ENCODE measurements at regions not wholly inside any gene's neighbourhood (a gene's known extent, or its start where the extent isn't known, plus 50 kb on each side); places are given as distances from the start of the nearest gene placed in this dataset.
"Not testable (repeated sequence)": the region's sequence is repeated elsewhere in the genome, so short reads cannot be mapped to it uniquely, and the experiment has no call there.

DNA sequence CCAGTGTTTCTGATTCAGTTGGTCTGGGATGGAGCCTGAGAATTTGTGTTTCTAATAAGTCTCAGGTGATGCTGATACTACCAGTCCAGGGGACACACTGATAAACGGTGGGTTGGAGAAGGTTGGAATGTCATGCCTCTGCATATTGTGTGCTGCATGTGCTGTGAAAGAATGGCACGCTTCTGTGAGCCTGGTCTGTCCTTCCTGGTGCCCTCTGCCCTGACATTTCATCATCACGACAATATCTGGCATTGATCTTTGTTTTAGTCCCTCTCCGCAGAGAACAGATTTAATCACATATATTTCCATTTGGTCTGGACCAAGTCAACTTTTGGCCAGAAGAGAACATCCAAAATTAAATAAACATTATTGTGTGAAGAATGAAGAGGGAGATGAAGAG, 207.0 kb downstream of the BCL2L11 start:
- H3K27me3 ChIP-seq; H3K27ac ChIP-seq; H3K4me3 ChIP-seq; intact Hi-C loops (cut with DNase I); DNase-seq; H3K36me3 ChIP-seq; H3K4me1 ChIP-seq; H3K9me3 ChIP-seq: not testable (repeated sequence)
- WGBS, 2 donors, result no CpG with 5 or more reads among the region's 4 CpGs

GRCh38 chr2:111329309-111329708, 208.6 kb downstream of the BCL2L11 start:
- H3K27me3 ChIP-seq; DNase-seq; H3K27ac ChIP-seq; H3K36me3 ChIP-seq; intact Hi-C loops (cut with DNase I); H3K4me3 ChIP-seq; H3K9me3 ChIP-seq; H3K4me1 ChIP-seq: not testable (repeated sequence)
- WGBS, 2 donors, result no CpG with 5 or more reads among the region's 4 CpGs

DNA sequence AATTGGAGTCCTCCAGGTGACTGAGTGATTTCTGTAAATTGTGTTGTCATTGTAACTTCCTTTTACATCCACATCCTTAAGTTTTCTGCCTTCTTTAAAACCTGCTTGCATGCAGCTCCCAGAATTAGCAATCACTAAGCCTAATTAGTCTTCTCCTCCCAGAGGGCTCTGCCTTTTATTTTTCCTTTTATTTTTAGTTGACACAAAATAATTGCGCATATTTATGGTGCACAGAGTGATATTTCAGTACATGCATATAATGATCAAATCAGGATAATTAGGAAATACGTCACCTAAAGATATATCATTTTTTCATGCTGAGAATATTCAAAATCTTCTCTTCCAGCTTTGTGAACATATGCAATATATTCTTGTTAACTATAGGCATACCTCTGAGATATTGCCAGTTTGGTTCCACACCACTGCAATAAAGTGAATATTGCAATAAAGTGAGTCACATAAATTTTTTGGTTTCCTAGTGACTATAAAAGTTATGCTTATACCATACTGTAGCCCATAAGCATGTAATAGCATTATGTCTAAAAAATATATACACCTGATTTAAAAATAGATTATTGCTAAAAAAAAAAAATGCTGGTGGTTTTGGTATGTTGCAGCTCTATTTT, 210.5 kb downstream of the BCL2L11 start:
- H3K27me3 ChIP-seq; intact Hi-C loops (cut with DNase I); H3K4me3 ChIP-seq; H3K4me1 ChIP-seq; H3K27ac ChIP-seq; H3K36me3 ChIP-seq; H3K9me3 ChIP-seq; DNase-seq: not testable (repeated sequence)
- 100% methylated on average over 1 of the region's 2 CpGs; no CpG with 5 or more reads in 1 of the 2 donors for WGBS, 2 donors

GRCh38 chr2:111335220-111335907, 214.7 kb downstream of the BCL2L11 start:
- H3K4me3 ChIP-seq; H3K4me1 ChIP-seq; intact Hi-C loops (cut with DNase I); H3K27me3 ChIP-seq; DNase-seq; H3K36me3 ChIP-seq; H3K27ac ChIP-seq; H3K9me3 ChIP-seq: not testable (repeated sequence)

DNA sequence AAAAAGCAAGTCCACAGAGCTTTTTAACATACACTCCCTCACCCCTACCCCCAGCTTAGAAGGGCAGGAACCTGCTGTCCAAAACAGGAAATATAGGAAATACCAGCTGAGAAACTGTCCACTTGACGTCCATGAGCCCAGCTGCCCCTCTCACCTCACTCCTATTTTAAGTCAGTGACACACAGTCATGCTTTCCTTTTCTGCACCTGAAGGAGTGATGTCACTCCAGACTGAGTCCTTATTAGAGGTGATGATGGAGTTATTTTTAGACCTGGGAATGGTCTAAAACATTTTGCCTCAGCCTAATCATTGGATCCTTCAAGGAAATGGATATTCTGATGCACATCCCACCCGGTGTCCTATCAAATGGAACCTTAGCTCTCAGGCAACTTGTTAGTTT, 217.8 kb downstream of the BCL2L11 start:
- DNase-seq; H3K36me3 ChIP-seq; H3K9me3 ChIP-seq; H3K4me1 ChIP-seq; H3K27ac ChIP-seq; H3K27me3 ChIP-seq; H3K4me3 ChIP-seq; intact Hi-C loops (cut with DNase I): not testable (repeated sequence)
- no CpG with 5 or more reads among the region's 2 CpGs for WGBS, 2 donors

DNA sequence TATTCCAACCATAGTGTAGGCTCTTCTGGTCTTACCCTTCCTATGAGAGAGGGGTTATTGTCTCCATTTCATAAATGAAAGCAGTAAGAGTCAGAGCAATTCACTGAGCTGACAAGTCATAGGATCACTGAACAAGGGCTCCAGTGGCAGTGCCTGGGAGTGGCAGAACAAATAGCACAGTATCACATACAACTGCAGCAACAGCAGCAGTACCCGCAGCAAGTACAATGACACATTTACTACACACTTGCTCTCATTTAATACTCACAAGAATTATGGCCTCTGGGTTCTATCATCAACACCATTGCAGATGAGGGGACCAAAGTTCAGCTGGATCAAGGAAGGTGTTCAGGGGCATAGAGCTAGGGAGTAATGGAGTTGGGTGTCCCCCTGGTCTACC, 218.8 kb downstream of the BCL2L11 start:
- H3K9me3 ChIP-seq; H3K27ac ChIP-seq; H3K36me3 ChIP-seq; H3K4me1 ChIP-seq; intact Hi-C loops (cut with DNase I); H3K27me3 ChIP-seq; DNase-seq; H3K4me3 ChIP-seq: not testable (repeated sequence)
- WGBS, 2 donors, result no CpG with 5 or more reads among the region's 1 CpG

DNA sequence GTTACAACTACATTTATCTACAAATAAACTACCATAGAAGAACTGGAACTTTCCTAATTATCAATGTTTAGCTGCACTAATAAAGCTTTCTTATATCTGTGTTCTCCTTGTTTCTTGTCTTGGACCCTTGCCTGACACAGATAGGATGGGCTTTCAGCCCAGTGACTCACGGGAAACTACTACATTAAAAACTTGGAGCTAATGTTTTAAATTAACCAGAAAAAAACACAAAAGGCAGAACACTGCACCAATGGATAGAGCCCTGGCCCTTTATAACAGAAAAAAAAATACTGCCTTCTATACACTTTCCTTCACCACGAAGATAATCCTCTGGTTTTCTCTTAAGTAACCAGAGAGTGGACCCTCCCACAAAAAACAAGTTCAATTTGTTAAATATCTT, 223.9 kb downstream of the BCL2L11 start:
- H3K27ac ChIP-seq; H3K4me3 ChIP-seq; H3K4me1 ChIP-seq; DNase-seq; intact Hi-C loops (cut with DNase I); H3K9me3 ChIP-seq; H3K36me3 ChIP-seq; H3K27me3 ChIP-seq: not testable (repeated sequence)
- 3 to 25% methylated on average over 1 to 2 of the region's 2 CpGs for WGBS, 2 donors

DNA sequence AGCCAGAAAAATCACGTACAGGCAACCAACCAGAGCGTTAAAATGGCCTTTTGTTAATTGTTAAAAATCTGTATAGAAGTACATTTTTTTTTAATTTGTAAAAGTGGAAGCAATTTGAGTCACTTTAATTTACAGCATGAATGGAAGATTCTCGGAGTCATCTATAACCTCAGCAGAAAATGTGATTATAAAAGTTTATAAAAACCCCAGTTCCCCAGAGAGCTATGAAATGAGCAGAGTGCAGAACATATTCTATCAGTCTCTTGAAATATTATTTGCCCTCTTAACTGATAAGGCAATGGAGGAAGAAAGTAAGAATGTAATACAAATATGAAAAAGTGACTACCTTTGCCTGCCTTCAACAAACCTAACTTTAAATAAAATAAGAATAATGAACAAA, 224.7 kb downstream of the BCL2L11 start:
- intact Hi-C loops (cut with DNase I); H3K36me3 ChIP-seq; H3K4me1 ChIP-seq; H3K4me3 ChIP-seq; H3K27me3 ChIP-seq; H3K27ac ChIP-seq; DNase-seq; H3K9me3 ChIP-seq: not testable (repeated sequence)
- WGBS, 2 donors, result 79 to 86% methylated on average over 1 of the region's 3 CpGs

- DNase-seq, H3K4me3 ChIP-seq: not testable (repeated sequence)
- WGBS, 2 donors, result 6 to 10% methylated on average over 6 of the region's 14 CpGs
These were observed 225.6 kb downstream of the BCL2L11 start for GRCh38 chr2:111346018-111346930.

DNA sequence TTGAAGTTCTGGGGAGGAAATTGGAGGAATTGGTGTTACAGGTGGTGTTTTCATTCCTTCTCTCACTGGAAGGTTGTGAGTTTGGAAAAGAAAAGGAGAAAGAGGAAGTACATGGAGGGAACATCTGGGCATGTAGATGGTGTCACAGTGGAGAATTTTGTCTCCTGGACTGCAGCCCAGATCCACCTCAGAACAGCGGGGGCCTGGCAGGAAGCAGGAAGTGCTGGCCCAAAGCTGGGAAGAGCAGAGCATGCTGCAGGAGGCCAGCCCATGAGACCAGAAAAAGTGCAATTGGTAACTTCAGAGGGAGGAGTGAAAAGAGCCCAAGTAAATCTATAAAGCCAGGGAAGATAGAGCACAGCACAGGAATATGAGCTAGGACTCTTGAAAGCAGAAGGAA, 227.0 kb downstream of the BCL2L11 start:
- intact Hi-C loops (cut with DNase I); DNase-seq; H3K36me3 ChIP-seq; H3K27me3 ChIP-seq; H3K4me1 ChIP-seq; H3K4me3 ChIP-seq; H3K9me3 ChIP-seq; H3K27ac ChIP-seq: not testable (repeated sequence)
- WGBS, 2 donors, result no CpG with 5 or more reads among the region's 1 CpG

More at GRCh38 chr2:111346018-111346930, 225.6 kb downstream of the BCL2L11 start:
- H3K36me3 ChIP-seq; H3K27me3 ChIP-seq; intact Hi-C loops (cut with DNase I); H3K4me1 ChIP-seq; H3K9me3 ChIP-seq: not testable (repeated sequence)
- H3K27ac ChIP-seq, result peak overlapping the region in 2 of 4 donors; percentile 44 to 50

DNA sequence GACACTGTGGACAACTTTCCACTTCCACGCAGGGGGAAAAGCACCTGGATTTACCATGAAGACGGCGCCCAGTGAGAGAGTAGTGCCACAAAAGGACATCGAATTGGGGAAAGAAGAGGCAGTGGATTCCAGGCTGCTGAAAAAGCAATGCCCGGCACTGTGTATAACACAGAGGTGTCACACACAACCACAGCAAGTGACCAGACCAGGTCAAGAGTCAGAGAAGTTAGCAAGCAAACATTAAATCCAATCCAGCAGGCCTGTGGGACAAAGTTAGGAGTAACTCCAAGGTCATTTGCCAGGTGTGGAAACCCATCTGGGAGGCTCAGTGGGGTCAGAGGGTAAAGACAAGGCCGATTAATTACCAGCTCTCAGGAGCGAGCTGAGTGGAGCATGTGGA, 227.6 kb downstream of the BCL2L11 start:
- H3K36me3 ChIP-seq; DNase-seq; H3K27me3 ChIP-seq; intact Hi-C loops (cut with DNase I); H3K9me3 ChIP-seq; H3K27ac ChIP-seq; H3K4me3 ChIP-seq; H3K4me1 ChIP-seq: not testable (repeated sequence)
- no CpG with 5 or more reads among the region's 7 CpGs for WGBS, 2 donors

DNA sequence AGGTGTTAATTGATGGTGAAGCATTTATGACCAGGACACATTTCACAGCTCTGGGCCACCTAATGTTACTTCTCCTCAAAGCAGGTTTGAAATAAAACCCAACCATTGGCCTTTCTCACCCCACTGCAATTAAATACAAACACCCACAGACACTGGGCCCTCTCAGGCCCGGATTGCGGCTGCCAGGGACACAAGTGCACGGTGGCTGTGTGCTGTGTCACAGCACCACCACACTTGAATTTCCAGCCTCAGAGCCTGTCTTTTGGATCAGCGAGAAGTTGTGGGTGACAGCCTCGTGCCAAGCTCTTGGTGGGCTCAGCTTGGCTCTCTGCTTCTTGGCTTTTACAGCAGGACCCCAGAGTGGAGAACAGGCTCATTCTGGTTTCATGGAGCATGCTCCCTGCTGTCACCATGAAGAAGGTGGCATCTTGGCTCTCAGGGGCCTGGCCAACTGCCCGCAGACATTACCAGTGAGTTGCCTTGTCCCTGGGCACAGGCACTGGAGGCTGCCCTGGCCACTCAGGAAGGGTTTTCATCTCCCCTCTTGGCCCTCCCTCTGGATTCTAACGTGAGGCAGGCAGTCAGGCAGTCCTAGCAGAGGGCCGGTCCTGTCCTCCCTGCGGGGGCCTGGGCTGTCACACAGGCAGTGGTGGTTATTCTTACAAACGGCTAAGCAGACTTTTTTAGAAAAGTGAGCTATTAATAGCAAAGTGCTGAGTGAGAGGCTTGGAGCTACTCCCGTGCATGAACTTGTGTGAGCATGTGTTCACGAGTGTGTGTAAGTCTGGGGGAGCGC, 234.5 kb downstream of the BCL2L11 start:
- H3K27me3 ChIP-seq; H3K27ac ChIP-seq; intact Hi-C loops (cut with DNase I); H3K4me3 ChIP-seq; H3K9me3 ChIP-seq; DNase-seq; H3K36me3 ChIP-seq: not testable (repeated sequence)
- no CpG with 5 or more reads among the region's 13 CpGs for WGBS, 2 donors
- peaks cover 0 to 19% (median 2%) of the 10 kb centered on the region in 3 donors for H3K4me1 ChIP-seq

Measured in esophagus squamous epithelium (tissue), 5 donors.